SU-DHL-6 (cell line): ENCODE measurements at regions not wholly inside any gene's neighbourhood (a gene's known extent, or its start where the extent isn't known, plus 50 kb on each side); places are given as distances from the start of the nearest gene placed in this dataset.

Experiments
- H2AFZ ChIP-seq: fragments of 200-600 bp; sonication (generic); 2 replicates; pipeline ENCODE4 v1.6.1; 2014; ENCODE audit warnings: low read depth, mild to moderate bottlenecking, moderate library complexity, mixed read lengths, antibody characterized with exemption, low read length; ENCODE audit not compliant: severe bottlenecking
- H3F3A ChIP-seq: fragments of 200-600 bp; shearing (Covaris generic); 2 replicates; pipeline ENCODE4 v1.6.0; 2016; ENCODE audit warnings: antibody characterized with exemption, mild to moderate bottlenecking; ENCODE audit not compliant: insufficient read depth
- H3K27ac ChIP-seq: fragments of 200-600 bp; sonication (generic); 2 replicates; pipeline ENCODE4 v1.5.1; 2016; ENCODE audit warnings: low read depth, mild to moderate bottlenecking, low read length, moderate library complexity, mixed read lengths
- H3K27me3 ChIP-seq: fragments of 200-600 bp; sonication (generic), shearing (Covaris generic); 2 replicates; pipeline ENCODE4 v1.6.0; 2014; ENCODE audit warnings: mild to moderate bottlenecking, low read length
- H3K36me3 ChIP-seq: fragments of 200-600 bp; sonication (generic); 2 replicates; pipeline ENCODE4 v1.6.1; 2014; ENCODE audit warnings: mild to moderate bottlenecking, low read length, mixed read lengths
- H3K4me2 ChIP-seq: fragments of 300-600, 200-600 bp; shearing (Covaris generic), sonication (generic); 2 replicates; pipeline ENCODE4 v1.6.0; 2014; ENCODE audit warnings: low read length, low read depth, mild to moderate bottlenecking; ENCODE audit not compliant: poor library complexity, severe bottlenecking
- H3K4me3 ChIP-seq: fragments of 200-600 bp; sonication (generic); 2 replicates; pipeline ENCODE4 v1.5.1; 2014; ENCODE audit warnings: antibody characterized with exemption, low read length, mild to moderate bottlenecking, mixed read lengths; ENCODE audit not compliant: insufficient read depth, poor library complexity, severe bottlenecking
- H3K79me2 ChIP-seq: fragments of 200-600 bp; sonication (generic); 2 replicates; pipeline ENCODE4 v1.6.1; 2014; ENCODE audit warnings: mild to moderate bottlenecking, low read length, moderate library complexity; ENCODE audit not compliant: insufficient read depth
- H3K9ac ChIP-seq: fragments of 200-600 bp; sonication (generic); 2 replicates; pipeline ENCODE4 v1.7.0; 2014; ENCODE audit warnings: mild to moderate bottlenecking, low read length
- H3K9me2 ChIP-seq: fragments of 200-600 bp; sonication (generic); replicated peaks from 2 replicates; pipeline ENCODE4 v1.6.1; 2014; ENCODE audit warnings: low read length; ENCODE audit not compliant: insufficient read depth
- H3K9me3 ChIP-seq: fragments of 200-600 bp; sonication (generic); 2 replicates; pipeline ENCODE4 v1.6.1; 2014; ENCODE audit warnings: low read length, mixed read lengths; ENCODE audit not compliant: insufficient read depth
- H4K20me1 ChIP-seq: fragments of 200-600 bp; sonication (generic); 2 replicates; pipeline ENCODE4 v1.6.1; 2014; ENCODE audit warnings: low read depth, mild to moderate bottlenecking, antibody characterized with exemption, low read length, moderate library complexity, mixed read lengths
- EZH2phosphoT487 ChIP-seq: fragments of 200-600 bp; sonication (generic), shearing (Covaris generic); conservative IDR thresholded peaks from 2 replicates; pipeline ENCODE4 v1.6.1; 2018; ENCODE audit warnings: mild to moderate bottlenecking, antibody characterized with exemption, low read length, moderate library complexity, mixed read lengths
- TF ChIP-seq, protein P1 (sequence below): fragments of 200-600 bp; sonication (generic); IDR thresholded peaks from one replicate; pipeline ENCODE4 v1.5.1; 2017; ENCODE audit warnings: antibody characterized with exemption, mild to moderate bottlenecking, low read length, moderate library complexity; ENCODE audit not compliant: insufficient read depth, poor library complexity, severe bottlenecking

DNA sequence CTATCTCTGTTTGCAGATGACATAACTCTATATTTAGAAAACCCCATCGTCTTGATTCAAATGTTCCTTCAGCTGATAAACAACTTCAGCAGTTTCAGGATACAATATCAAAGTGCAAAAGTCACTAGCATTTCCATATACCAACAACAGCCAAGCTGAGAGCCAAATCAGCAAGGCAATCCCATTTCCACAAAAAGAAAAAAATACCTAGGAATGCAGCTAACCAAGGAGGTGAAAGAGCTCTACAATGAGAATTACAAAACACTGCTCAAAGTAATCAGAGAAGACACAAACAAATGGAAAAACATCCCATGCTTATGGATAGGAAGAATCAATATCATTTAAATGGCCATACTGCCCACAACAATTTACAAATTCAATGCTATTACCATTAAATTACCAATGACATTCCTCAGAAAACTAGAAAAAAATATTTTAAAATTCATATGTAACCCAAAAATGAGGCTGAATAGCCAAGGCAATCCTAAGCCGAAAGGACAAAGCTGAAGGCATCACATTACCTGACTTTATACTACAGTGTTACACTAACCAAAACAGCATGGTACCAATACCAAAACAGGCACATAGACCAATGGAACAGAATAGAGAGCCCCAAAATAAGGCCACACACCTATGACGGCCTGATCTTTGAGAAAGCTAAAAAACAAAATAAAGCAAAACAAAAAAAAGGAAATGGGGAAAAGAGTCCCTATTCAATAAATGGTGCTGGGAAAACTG is 901.7 kb downstream of the LRFN5 start:
- no peaks in the 10 kb centered on the region for H3F3A ChIP-seq

DNA sequence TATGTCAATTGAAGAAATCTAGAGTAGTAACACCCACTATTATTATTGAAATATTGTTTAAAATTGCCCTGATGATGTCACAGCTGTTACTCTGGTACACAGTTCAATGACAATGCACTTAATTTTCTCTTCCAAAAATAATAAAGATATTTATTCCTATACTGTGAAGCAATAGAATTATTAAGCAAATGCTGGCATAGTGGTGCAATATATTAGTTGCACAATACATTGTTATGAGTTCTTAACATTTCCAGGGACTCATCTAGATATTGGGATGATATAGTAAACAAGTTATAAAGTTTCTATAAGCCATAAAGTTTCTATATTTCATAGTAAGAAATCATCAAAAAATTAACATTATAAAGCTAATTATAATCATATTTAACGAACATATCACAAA is 897.8 kb downstream of the LRFN5 start:
- H4K20me1 ChIP-seq, result no peaks in the 10 kb centered on the region
- H3K9me2 ChIP-seq, result no peaks in the 10 kb centered on the region
- H3K27me3 ChIP-seq, result no peaks in the 10 kb centered on the region
- no peak overlapping the region for H3K9ac ChIP-seq
- no peaks in the 10 kb centered on the region for H3K79me2 ChIP-seq
- H3K27ac ChIP-seq, result no peak overlapping the region
- H3K4me3 ChIP-seq, result no peak overlapping the region
- TF ChIP-seq, protein P1, sequence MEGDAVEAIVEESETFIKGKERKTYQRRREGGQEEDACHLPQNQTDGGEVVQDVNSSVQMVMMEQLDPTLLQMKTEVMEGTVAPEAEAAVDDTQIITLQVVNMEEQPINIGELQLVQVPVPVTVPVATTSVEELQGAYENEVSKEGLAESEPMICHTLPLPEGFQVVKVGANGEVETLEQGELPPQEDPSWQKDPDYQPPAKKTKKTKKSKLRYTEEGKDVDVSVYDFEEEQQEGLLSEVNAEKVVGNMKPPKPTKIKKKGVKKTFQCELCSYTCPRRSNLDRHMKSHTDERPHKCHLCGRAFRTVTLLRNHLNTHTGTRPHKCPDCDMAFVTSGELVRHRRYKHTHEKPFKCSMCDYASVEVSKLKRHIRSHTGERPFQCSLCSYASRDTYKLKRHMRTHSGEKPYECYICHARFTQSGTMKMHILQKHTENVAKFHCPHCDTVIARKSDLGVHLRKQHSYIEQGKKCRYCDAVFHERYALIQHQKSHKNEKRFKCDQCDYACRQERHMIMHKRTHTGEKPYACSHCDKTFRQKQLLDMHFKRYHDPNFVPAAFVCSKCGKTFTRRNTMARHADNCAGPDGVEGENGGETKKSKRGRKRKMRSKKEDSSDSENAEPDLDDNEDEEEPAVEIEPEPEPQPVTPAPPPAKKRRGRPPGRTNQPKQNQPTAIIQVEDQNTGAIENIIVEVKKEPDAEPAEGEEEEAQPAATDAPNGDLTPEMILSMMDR, result no peak
- TF ChIP-seq EZH2phosphoT487, result no peak
- H3F3A ChIP-seq, result no peaks in the 10 kb centered on the region
- H3K36me3 ChIP-seq, result no peaks in the 10 kb centered on the region
- no peak overlapping the region for H2AFZ ChIP-seq
- H3K4me2 ChIP-seq, result no peak overlapping the region
- H3K9me3 ChIP-seq, result no peaks in the 10 kb centered on the region; the same call in 1 of the 2 replicates

More for the DNA sequence above, 901.7 kb downstream of the LRFN5 start:
- H3K9ac ChIP-seq, result no peak overlapping the region
- no peak overlapping the region for H3K27ac ChIP-seq
- TF ChIP-seq, protein P1, result no peak
- TF ChIP-seq EZH2phosphoT487, result no peak
- H3K9me3 ChIP-seq, result no peaks in the 10 kb centered on the region; the same call in 1 of the 2 replicates
- H3K4me3 ChIP-seq, result no peak overlapping the region
- H3K9me2 ChIP-seq, result no peaks in the 10 kb centered on the region
- no peaks in the 10 kb centered on the region for H3K79me2 ChIP-seq
- H3K36me3 ChIP-seq, result no peaks in the 10 kb centered on the region
- H2AFZ ChIP-seq, result no peak overlapping the region
- no peak overlapping the region for H3K4me2 ChIP-seq
- H3K27me3 ChIP-seq, result no peaks in the 10 kb centered on the region
- no peaks in the 10 kb centered on the region for H4K20me1 ChIP-seq

DNA sequence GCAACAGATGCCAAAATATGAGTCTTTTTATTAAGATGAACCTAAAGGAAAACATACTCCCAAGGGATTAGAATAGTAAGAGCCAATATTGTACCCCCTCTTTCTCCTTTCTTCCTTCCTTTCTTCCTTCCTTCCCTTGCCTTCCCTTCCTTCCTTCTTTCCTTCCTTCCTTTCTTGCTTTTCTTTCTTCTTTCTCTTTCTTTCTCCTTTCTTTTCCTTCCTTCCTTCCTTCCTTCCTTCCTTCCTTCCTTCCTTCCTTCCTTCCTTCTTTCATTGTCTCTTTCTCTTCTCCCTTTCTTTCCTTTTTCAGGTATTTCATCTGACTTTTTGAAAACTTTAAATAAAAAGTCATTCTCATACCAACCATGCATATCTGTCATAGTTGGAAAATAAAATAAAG is 892.5 kb downstream of the LRFN5 start:
- Histone ChIP-seq H3F3A (no peaks in the 10 kb centered on the region), H3K4me2 (no peak overlapping the region), H3K27ac (no peak overlapping the region), H2AFZ (no peak overlapping the region), H3K9me3 (no peaks in the 10 kb centered on the region), H3K27me3 (no peaks in the 10 kb centered on the region), H3K4me3 (no peak overlapping the region), H3K9me2 (no peaks in the 10 kb centered on the region), H3K79me2 (no peaks in the 10 kb centered on the region), H4K20me1 (no peaks in the 10 kb centered on the region), H3K9ac (no peak overlapping the region), H3K36me3 (no peaks in the 10 kb centered on the region)
- TF ChIP-seq, protein P1, result no peak
- TF ChIP-seq EZH2phosphoT487, result no peak
